HCT116 (cell line): ENCODE measurements at regions not wholly inside any gene's neighbourhood (a gene's known extent, or its start where the extent isn't known, plus 50 kb on each side); places are given as distances from the start of the nearest gene placed in this dataset.
"Not testable (repeated sequence)": the region's sequence is repeated elsewhere in the genome, so short reads cannot be mapped to it uniquely, and the experiment has no call there.

Experiments used
- ATAC-seq: fragments of 200-7000 bp; cut with Tn5 transposase; 2 replicates; pipeline ENCODE4 v1.9.1; 2020; ENCODE audit warnings: mild to moderate bottlenecking, moderate library complexity
- BruUV-seq: library from RNA; stranded (reverse); fragments of 400-500 nt; replicated peaks from 2 replicates; lab custom pipeline; 2021; lab: Mats Ljungman, UMichigan
- CTCF ChIA-PET: fragments of 300-600 bp; sonication (Branson Sonifier 250); formaldehyde crosslinking; loops from one replicate; lab custom pipeline; 2021; ENCODE audit warnings: antibody characterized with exemption; lab: Charles Lee
- POLR2A ChIA-PET: fragments of 300-600, 350-600 bp; sonication (Branson Sonifier 250); formaldehyde crosslinking; loops from one replicate; lab custom pipeline; 2021; ENCODE audit warnings: antibody characterized with exemption; lab: Charles Lee
- RAD21 ChIA-PET, 2 experiments: fragments of 300-600 bp; sonication (Branson Sonifier 250); formaldehyde crosslinking; loops; one replicate each; lab custom pipeline; 2023; ENCODE audit warnings: low total read pairs in 2 of 2; ENCODE audit not compliant: uncharacterized antibody in 2 of 2, unreplicated experiment in 2 of 2, low non-redundant PET in 1 of 2; lab: Charles Lee
- DNase-seq: peaks from one replicate; pipeline ENCODE4 v3.0.0-alpha.2; 2010; ENCODE audit warnings: low read depth, low spot score
- H2AFZ ChIP-seq: fragments of 200-600 bp; shearing (Covaris generic), sonication (generic); 2 replicates; pipeline ENCODE4 v1.6.1; 2017; ENCODE audit warnings: low read depth, mixed run types, mixed read lengths, antibody characterized with exemption, low read length; ENCODE audit not compliant: poor library complexity, severe bottlenecking
- H3K27ac ChIP-seq: 2 replicates; pipeline ENCODE4 v1.5.1; 2012; ENCODE audit warnings: low read depth, low read length
- H3K27me3 ChIP-seq: fragments of 200-600 bp; sonication (generic); 2 replicates; pipeline ENCODE4 v1.6.1; 2016; ENCODE audit warnings: mixed run types, low read length, mixed read lengths; ENCODE audit not compliant: insufficient read depth
- H3K36me3 ChIP-seq, 2 experiments: fragments of 200-500 bp in 1 of 2; fragments of 200-600 bp in 1 of 2; sonication (Bioruptor generic) in 1 of 2; sonication (generic) in 1 of 2; 2 replicates each; pipeline versions ENCODE4 v1.5.1 to v1.6.1; 2014 to 2016; ENCODE audit warnings: low read length in 2 of 2, inconsistent platforms in 1 of 2, mixed read lengths in 1 of 2, mixed run types in 1 of 2; ENCODE audit not compliant: insufficient read depth in 2 of 2, control insufficient read depth in 1 of 2
- H3K4me1 ChIP-seq, 2 experiments: fragments of 200-600 bp in 1 of 2; sonication (generic) in 1 of 2; 2 replicates each; pipeline versions ENCODE4 v1.5.1 to v1.6.1; 2012 to 2017; ENCODE audit warnings: low read length in 2 of 2, inconsistent platforms in 1 of 2, mild to moderate bottlenecking in 1 of 2, mixed read lengths in 1 of 2, mixed run types in 1 of 2, moderate library complexity in 1 of 2; ENCODE audit not compliant: insufficient read depth in 2 of 2, control insufficient read depth in 1 of 2
- H3K4me2 ChIP-seq: fragments of 200-600 bp; sonication (generic); 2 replicates; pipeline ENCODE4 v1.6.1; 2017; ENCODE audit warnings: mixed run types, low read length, mixed read lengths
- H3K4me3 ChIP-seq, 2 experiments: fragments of 200-600 bp in 1 of 2; sonication (generic) in 1 of 2; replicated peaks in 1 of 2; 2 replicates each; pipeline ENCODE4 v1.5.1; 2011 to 2016; ENCODE audit warnings: low read length in 2 of 2, control low read depth in 1 of 2, low read depth in 1 of 2, mild to moderate bottlenecking in 1 of 2, mixed read lengths in 1 of 2, mixed run types in 1 of 2
- H3K79me2 ChIP-seq: fragments of 200-600 bp; sonication (generic); 2 replicates; pipeline ENCODE4 v1.6.1; 2017; ENCODE audit warnings: mild to moderate bottlenecking, mixed run types, low read length, moderate library complexity, mixed read lengths; ENCODE audit not compliant: insufficient read depth
- H3K9ac ChIP-seq: fragments of 200-600 bp; sonication (generic); 2 replicates; pipeline ENCODE4 v1.6.1; 2016; ENCODE audit warnings: low read length, mixed read lengths
- H3K9me2 ChIP-seq: fragments of 200-600 bp; sonication (generic), shearing (Covaris generic); 2 replicates; pipeline ENCODE4 v1.6.1; 2017; ENCODE audit warnings: mixed run types, mild to moderate bottlenecking, moderate library complexity; ENCODE audit not compliant: insufficient read depth
- H3K9me3 ChIP-seq, 2 experiments: fragments of 200-500 bp in 1 of 2; fragments of 200-600 bp in 1 of 2; sonication (Bioruptor generic) in 1 of 2; sonication (generic) in 1 of 2; 2 replicates each; pipeline ENCODE4 v1.6.1; 2014 to 2017; ENCODE audit warnings: low read length in 2 of 2, mixed read lengths in 2 of 2, inconsistent platforms in 1 of 2, low read depth in 1 of 2, mild to moderate bottlenecking in 1 of 2, mixed run types in 1 of 2, moderate library complexity in 1 of 2; ENCODE audit not compliant: control insufficient read depth in 1 of 2, insufficient read depth in 1 of 2
- H4K20me1 ChIP-seq: fragments of 200-600 bp; sonication (generic), shearing (Covaris generic); 2 replicates; pipeline ENCODE4 v1.6.1; 2017; ENCODE audit warnings: mixed run types, mild to moderate bottlenecking, moderate library complexity; ENCODE audit not compliant: insufficient read depth
- CBX3 ChIP-seq: IDR thresholded peaks from 2 replicates; pipeline ENCODE4 v1.6.1; 2012; ENCODE audit warnings: low read depth
- CEBPB ChIP-seq: IDR thresholded peaks from 2 replicates; pipeline ENCODE4 v1.6.1; 2012; ENCODE audit warnings: low read depth
- ELF1 ChIP-seq: IDR thresholded peaks from 2 replicates; pipeline ENCODE4 v1.6.1; 2012; ENCODE audit warnings: low read depth, borderline replicate concordance
- EZH2 ChIP-seq: fragments of 200-600 bp; sonication (generic); IDR thresholded peaks from 2 replicates; pipeline ENCODE4 v1.6.1; 2017; ENCODE audit warnings: antibody characterized with exemption, mixed run types
- EZH2phosphoT487 ChIP-seq: fragments of 200-600 bp; IDR thresholded peaks from 2 replicates; pipeline ENCODE4 v1.6.1; 2018; ENCODE audit warnings: antibody characterized with exemption, borderline replicate concordance
- FOSL1 ChIP-seq: IDR thresholded peaks from 2 replicates; pipeline ENCODE4 v1.6.1; 2012; ENCODE audit warnings: low read depth
- JUND ChIP-seq: IDR thresholded peaks from 2 replicates; pipeline ENCODE4 v1.6.1; 2012
- POLR2A ChIP-seq: IDR thresholded peaks from 2 replicates; pipeline ENCODE4 v1.7.0; 2011; ENCODE audit warnings: borderline replicate concordance; ENCODE audit not compliant: insufficient read depth, insufficient read length; ENCODE audit errors: extremely low read depth
- POLR2AphosphoS5 ChIP-seq: IDR thresholded peaks from 2 replicates; pipeline ENCODE4 v1.6.1; 2011; ENCODE audit warnings: mild to moderate bottlenecking, low read depth, low read length, moderate library complexity
- RAD21 ChIP-seq: IDR thresholded peaks from 2 replicates; pipeline ENCODE4 v1.6.1; 2012; ENCODE audit warnings: low read depth, mild to moderate bottlenecking
- SIN3A ChIP-seq: IDR thresholded peaks from 2 replicates; pipeline ENCODE4 v1.6.1; 2012; ENCODE audit warnings: low read depth
- SP1 ChIP-seq: IDR thresholded peaks from 2 replicates; pipeline ENCODE4 v1.6.1; 2012; ENCODE audit warnings: low read depth
- TCF7L2 ChIP-seq: IDR thresholded peaks from 2 replicates; pipeline ENCODE4 v1.7.0; 2011; ENCODE audit warnings: borderline replicate concordance, inconsistent platforms; ENCODE audit not compliant: insufficient read depth, insufficient read length; ENCODE audit errors: extremely low read depth
- YY1 ChIP-seq: IDR thresholded peaks from 2 replicates; pipeline ENCODE4 v1.6.1; 2011; ENCODE audit warnings: low read length, low read depth, moderate library complexity, mild to moderate bottlenecking; ENCODE audit not compliant: insufficient replicate concordance; ENCODE audit errors: extremely low read depth
- ZNF274 ChIP-seq: fragments of 200-500 bp; sonication (Bioruptor generic); IDR thresholded peaks from 2 replicates; pipeline ENCODE4 v1.6.1; 2014; ENCODE audit warnings: mild to moderate bottlenecking, low read depth, low read length, inconsistent platforms
- intact Hi-C: fragments of 100-400 bp; cut with micrococcal nuclease; formaldehyde crosslinking; loops from 2 replicates; pipeline ENCODE4 v1.10.0; 2022
- TF ChIP-seq, protein P1 (sequence below): IDR thresholded peaks from 2 replicates; pipeline ENCODE4 v1.6.1; 2012
- TF ChIP-seq, protein P2 (sequence below), 3 experiments: fragments of 200-600 bp in 1 of 3; sonication (generic) in 1 of 3; IDR thresholded peaks in 2 of 3; conservative IDR thresholded peaks in 1 of 3; 2 replicates each; pipeline ENCODE4 v1.5.1; 2012 to 2017; ENCODE audit warnings: low read depth in 2 of 3, low read length in 2 of 3, antibody characterized with exemption in 1 of 3, borderline replicate concordance in 1 of 3, control low read depth in 1 of 3, mild to moderate bottlenecking in 1 of 3, mixed read lengths in 1 of 3, mixed run types in 1 of 3, moderate library complexity in 1 of 3; ENCODE audit not compliant: insufficient read depth in 1 of 3
- TF ChIP-seq, protein P3 (sequence below): IDR thresholded peaks from 2 replicates; pipeline ENCODE4 v1.6.1; 2011; ENCODE audit warnings: mild to moderate bottlenecking, low read length, moderate library complexity; ENCODE audit not compliant: insufficient replicate concordance; ENCODE audit errors: extremely low read depth
- TF ChIP-seq, protein P4 (sequence below): IDR thresholded peaks from 2 replicates; pipeline ENCODE4 v1.6.1; 2012

DNA sequence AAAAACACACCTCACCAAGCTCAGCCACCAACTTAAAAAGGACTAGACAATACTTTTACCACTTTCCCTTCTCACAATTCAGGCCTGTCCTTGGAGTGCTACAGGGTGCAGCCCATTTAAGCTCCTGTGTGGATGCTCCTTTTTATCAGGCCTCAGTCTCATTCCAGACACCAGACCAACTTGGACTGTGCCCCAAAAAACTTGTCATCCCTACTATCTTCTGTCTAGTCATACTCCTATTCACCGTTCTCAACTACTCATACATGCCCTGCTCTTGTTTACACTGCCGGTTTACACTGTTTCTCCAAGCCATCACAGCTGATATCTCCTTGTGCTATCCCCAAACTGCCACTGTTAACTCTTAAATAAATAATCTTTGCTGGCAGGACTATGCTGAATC lies 242.8 kb upstream of the PROK2 start:
- intact Hi-C loops, RAD21 ChIA-PET, H3K9me3 ChIP-seq, CTCF ChIA-PET, ATAC-seq, H3K4me2 ChIP-seq, H3K36me3 ChIP-seq, H2AFZ ChIP-seq, H3K27ac ChIP-seq, H3K79me2 ChIP-seq, POLR2A ChIA-PET, H3K9ac ChIP-seq, H3K27me3 ChIP-seq, BruUV-seq, DNase-seq, H3K9me2 ChIP-seq, H3K4me3 ChIP-seq, H3K4me1 ChIP-seq, H4K20me1 ChIP-seq: not testable (repeated sequence)

DNA sequence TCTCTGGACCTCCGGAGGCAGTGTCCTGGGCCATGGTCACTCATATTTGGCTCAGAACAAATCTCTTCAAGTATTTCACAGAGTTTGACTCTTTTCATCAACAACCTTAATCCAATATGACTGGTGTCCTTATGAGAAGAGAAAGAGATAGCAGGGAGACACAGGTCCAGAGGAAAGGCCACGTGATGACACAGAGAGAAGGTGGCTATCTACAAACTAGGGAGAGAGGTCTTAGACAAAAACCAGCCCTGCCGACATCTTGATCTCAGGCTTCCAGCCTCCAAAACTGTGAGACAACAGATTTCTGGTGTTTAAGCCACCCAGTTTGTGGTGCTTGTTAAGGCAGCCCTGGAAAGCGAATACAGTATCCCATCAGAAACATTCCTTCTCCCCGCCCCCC lies 237.1 kb upstream of the PROK2 start:
- ChIA-PET RAD21 (no interaction called here), CTCF (no interaction called here), POLR2A (no interaction called here)
- H3K9me3 ChIP-seq = no peaks in the 10 kb centered on the region
- no peak overlapping the region for H2AFZ ChIP-seq
- ATAC-seq = no peak
- no peaks in the 10 kb centered on the region for H3K79me2 ChIP-seq
- intact Hi-C loops = no loop called here
- DNase-seq = no peak
- H3K9ac ChIP-seq = no peak overlapping the region
- BruUV-seq = no TSS peak
- H3K4me2 ChIP-seq = no peak overlapping the region
- TF ChIP-seq ELF1 (no peak), POLR2A (no peak), ZNF274 (no peak), POLR2AphosphoS5 (no peak), FOSL1 (no peak), JUND (no peak), SP1 (no peak), SIN3A (no peak), EZH2phosphoT487 (no peak), CEBPB (no peak), CBX3 (no peak), EZH2 (no peak), TCF7L2 (no peak), RAD21 (no peak), YY1 (no peak)
- TF ChIP-seq, protein P1, sequence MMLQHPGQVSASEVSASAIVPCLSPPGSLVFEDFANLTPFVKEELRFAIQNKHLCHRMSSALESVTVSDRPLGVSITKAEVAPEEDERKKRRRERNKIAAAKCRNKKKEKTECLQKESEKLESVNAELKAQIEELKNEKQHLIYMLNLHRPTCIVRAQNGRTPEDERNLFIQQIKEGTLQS = no peak
- TF ChIP-seq, protein P2, sequence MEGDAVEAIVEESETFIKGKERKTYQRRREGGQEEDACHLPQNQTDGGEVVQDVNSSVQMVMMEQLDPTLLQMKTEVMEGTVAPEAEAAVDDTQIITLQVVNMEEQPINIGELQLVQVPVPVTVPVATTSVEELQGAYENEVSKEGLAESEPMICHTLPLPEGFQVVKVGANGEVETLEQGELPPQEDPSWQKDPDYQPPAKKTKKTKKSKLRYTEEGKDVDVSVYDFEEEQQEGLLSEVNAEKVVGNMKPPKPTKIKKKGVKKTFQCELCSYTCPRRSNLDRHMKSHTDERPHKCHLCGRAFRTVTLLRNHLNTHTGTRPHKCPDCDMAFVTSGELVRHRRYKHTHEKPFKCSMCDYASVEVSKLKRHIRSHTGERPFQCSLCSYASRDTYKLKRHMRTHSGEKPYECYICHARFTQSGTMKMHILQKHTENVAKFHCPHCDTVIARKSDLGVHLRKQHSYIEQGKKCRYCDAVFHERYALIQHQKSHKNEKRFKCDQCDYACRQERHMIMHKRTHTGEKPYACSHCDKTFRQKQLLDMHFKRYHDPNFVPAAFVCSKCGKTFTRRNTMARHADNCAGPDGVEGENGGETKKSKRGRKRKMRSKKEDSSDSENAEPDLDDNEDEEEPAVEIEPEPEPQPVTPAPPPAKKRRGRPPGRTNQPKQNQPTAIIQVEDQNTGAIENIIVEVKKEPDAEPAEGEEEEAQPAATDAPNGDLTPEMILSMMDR (IDR thresholded peaks at IDR 0.05 in 2 of 3, conservative IDR thresholded peaks at IDR 0.05 in 1 of 3; ENCODE audit: borderline replicate concordance in 1 of 3, insufficient read depth in 1 of 3, low read depth in 2 of 3, low read length in 2 of 3) = no peak
- TF ChIP-seq, protein P3, sequence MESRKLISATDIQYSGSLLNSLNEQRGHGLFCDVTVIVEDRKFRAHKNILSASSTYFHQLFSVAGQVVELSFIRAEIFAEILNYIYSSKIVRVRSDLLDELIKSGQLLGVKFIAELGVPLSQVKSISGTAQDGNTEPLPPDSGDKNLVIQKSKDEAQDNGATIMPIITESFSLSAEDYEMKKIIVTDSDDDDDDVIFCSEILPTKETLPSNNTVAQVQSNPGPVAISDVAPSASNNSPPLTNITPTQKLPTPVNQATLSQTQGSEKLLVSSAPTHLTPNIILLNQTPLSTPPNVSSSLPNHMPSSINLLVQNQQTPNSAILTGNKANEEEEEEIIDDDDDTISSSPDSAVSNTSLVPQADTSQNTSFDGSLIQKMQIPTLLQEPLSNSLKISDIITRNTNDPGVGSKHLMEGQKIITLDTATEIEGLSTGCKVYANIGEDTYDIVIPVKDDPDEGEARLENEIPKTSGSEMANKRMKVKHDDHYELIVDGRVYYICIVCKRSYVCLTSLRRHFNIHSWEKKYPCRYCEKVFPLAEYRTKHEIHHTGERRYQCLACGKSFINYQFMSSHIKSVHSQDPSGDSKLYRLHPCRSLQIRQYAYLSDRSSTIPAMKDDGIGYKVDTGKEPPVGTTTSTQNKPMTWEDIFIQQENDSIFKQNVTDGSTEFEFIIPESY = no peak
- TF ChIP-seq, protein P4, sequence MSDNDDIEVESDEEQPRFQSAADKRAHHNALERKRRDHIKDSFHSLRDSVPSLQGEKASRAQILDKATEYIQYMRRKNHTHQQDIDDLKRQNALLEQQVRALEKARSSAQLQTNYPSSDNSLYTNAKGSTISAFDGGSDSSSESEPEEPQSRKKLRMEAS = no peak
- peaks cover 3 to 20% of the 10 kb centered on the region in 2 experiments; a peak in 3 of 4 replicates for H3K4me1 ChIP-seq
- no peaks in the 10 kb centered on the region for H3K27me3 ChIP-seq
- no peaks in the 10 kb centered on the region for H3K9me2 ChIP-seq
- H3K36me3 ChIP-seq = no peaks in the 10 kb centered on the region
- no peak overlapping the region for H3K4me3 ChIP-seq
- H3K27ac ChIP-seq = no peak overlapping the region
- H4K20me1 ChIP-seq = no peaks in the 10 kb centered on the region
